ENCODE measurements at regions not wholly inside any gene's neighbourhood (a gene's known extent, or its start where the extent isn't known, plus 50 kb on each side); places are given as distances from the start of the nearest gene placed in this dataset.

GRCh38 chr13:34086281-34086680, 268.3 kb downstream of the RFC3 start:
- TF ChIP-seq CTCF (IDR thresholded peaks at IDR 0.05) (no peak), POLR2A (IDR thresholded peaks at IDR 0.05) (no peak)

Data from testis (tissue), 2 donors.